ENCODE measurements at regions not wholly inside any gene's neighbourhood (a gene's known extent, or its start where the extent isn't known, plus 50 kb on each side); places are given as distances from the start of the nearest gene placed in this dataset.

- no peak for TF ChIP-seq CHD1 (IDR thresholded peaks at IDR 0.05; ENCODE audit: low read length)
- TF ChIP-seq DACH1 (IDR thresholded peaks at IDR 0.05; ENCODE audit: partially characterized antibody): no peak
- no peak for TF ChIP-seq GTF2A2 (tag; IDR thresholded peaks at IDR 0.05)
- no peak for TF ChIP-seq ZNF79 (CRISPR knock-in tag; IDR thresholded peaks at IDR 0.05; ENCODE audit: low read depth)
- no peak for TF ChIP-seq HDAC6 (IDR thresholded peaks at IDR 0.05; ENCODE audit: low read depth, low read length)
- TF ChIP-seq CTCF (IDR thresholded peaks at IDR 0.05 in 2 of 3, conservative IDR thresholded peaks at IDR 0.05 in 1 of 3; ENCODE audit: insufficient read depth in 2 of 3, low read depth in 1 of 3, low read length in 3 of 3): no peak
- no peak for TF ChIP-seq USF1 (CRISPR knock-in tag; IDR thresholded peaks at IDR 0.05)
- no peak for TF ChIP-seq PRPF4 (IDR thresholded peaks at IDR 0.05; ENCODE audit: insufficient read depth, low read depth, low read length, poor library complexity, severe bottlenecking)
- TF ChIP-seq MCM2 (IDR thresholded peaks at IDR 0.05; ENCODE audit: low read depth): no peak
- no peak for TF ChIP-seq CHD2 (IDR thresholded peaks at IDR 0.05; ENCODE audit: low read depth, low read length)
These were observed 77.4 kb upstream of the SLC4A7 start for GRCh38 chr3:27561576-27561975.
